A549 (cell line): ENCODE measurements at regions not wholly inside any gene's neighbourhood (a gene's known extent, or its start where the extent isn't known, plus 50 kb on each side); places are given as distances from the start of the nearest gene placed in this dataset.

ENCODE experiments used
- ATAC-seq, 2 experiments: fragments of 200-7000 bp in 1 of 2; fragments of >200 bp in 1 of 2; cut with Nextera tagmentation in 1 of 2; cut with Tn5 transposase in 1 of 2; 3 replicates each; pipeline versions ENCODE4 v1.8.0 to v1.9.1; 2018 to 2020; ENCODE audit warnings: mild to moderate bottlenecking in 1 of 2, moderate library complexity in 1 of 2
- CTCF ChIA-PET: fragments of 300-600 bp; sonication (Branson Sonifier 250); formaldehyde crosslinking; extraction: SDS; loops from one replicate; lab custom pipeline; 2021; ENCODE audit warnings: antibody characterized with exemption, inconsistent platforms; lab: Yijun Ruan, JAX
- POLR2A ChIA-PET: fragments of 350-600 bp; formaldehyde crosslinking; extraction: SDS; loops from one replicate; lab custom pipeline; 2021; ENCODE audit warnings: antibody characterized with exemption, inconsistent platforms; lab: Yijun Ruan, JAX
- DNase-seq, 2 experiments: peaks; one replicate each; pipeline versions ENCODE4 v3.0.0 to v3.0.0-alpha.2; 2011 to 2016; ENCODE audit warnings: low read depth in 1 of 2, low spot score in 1 of 2
- FAIRE-seq: peaks from 2 replicates; lab custom pipeline; 2011; peaks lifted over from hg19 to GRCh38; lab: Jason Lieb, UNC
- H3K27ac ChIP-seq, 2 experiments: fragments of >200 bp; sonication (Bioruptor Twin); formaldehyde crosslinking; 3 replicates each; pipeline ENCODE4 v1.5.1; 2016 to 2017
- H3K4me1 ChIP-seq: fragments of >200 bp; sonication (Bioruptor Twin); formaldehyde crosslinking; 3 replicates; pipeline ENCODE4 v1.6.1; 2016
- H3K4me2 ChIP-seq: fragments of >200 bp; sonication (Bioruptor Twin); formaldehyde crosslinking; 3 replicates; pipeline ENCODE4 v1.6.1; 2016
- H3K4me3 ChIP-seq: fragments of >200 bp; sonication (Bioruptor Twin); formaldehyde crosslinking; 3 replicates; pipeline ENCODE4 v1.5.1; 2016
- H3K9me3 ChIP-seq: fragments of >200 bp; sonication (Bioruptor Twin); formaldehyde crosslinking; 3 replicates; pipeline ENCODE4 v1.6.1; 2016
- CHD2 ChIP-seq: fragments of 150-350 bp; IDR thresholded peaks from 2 replicates; pipeline ENCODE4 v1.6.1; 2014; ENCODE audit warnings: low read length; ENCODE audit not compliant: partially characterized antibody
- EHMT2 ChIP-seq: fragments of 200-600 bp; sonication (generic); IDR thresholded peaks from 2 replicates; pipeline ENCODE4 v1.6.1; 2016; ENCODE audit warnings: antibody characterized with exemption, low read depth, mild to moderate bottlenecking, moderate library complexity
- FOSL2 ChIP-seq, 2 experiments: fragments of 450-650 bp in 1 of 2; fragments of >200 bp in 1 of 2; sonication (Bioruptor Twin) in 1 of 2; formaldehyde crosslinking; IDR thresholded peaks; 2 replicates each; pipeline versions ENCODE4 v1.5.0 to v1.6.1; 2016 to 2020; ENCODE audit warnings: mild to moderate bottlenecking in 1 of 2, moderate library complexity in 1 of 2
- HOXA7 ChIP-seq: fragments of 250-450 bp; sonication (Bioruptor Pico); IDR thresholded peaks from 2 replicates; pipeline ENCODE4 v1.5.0; 2020; ENCODE audit warnings: mild to moderate bottlenecking, moderate library complexity
- KDM1A ChIP-seq: fragments of 200-600 bp; sonication (generic); IDR thresholded peaks from 2 replicates; pipeline ENCODE4 v1.6.1; 2016; ENCODE audit warnings: low read depth, mild to moderate bottlenecking
- KDM5A ChIP-seq: fragments of 200-600 bp; sonication (generic); IDR thresholded peaks from 2 replicates; pipeline ENCODE4 v1.6.1; 2016; ENCODE audit warnings: antibody characterized with exemption, mild to moderate bottlenecking
- NR3C1 ChIP-seq: fragments of >200 bp; sonication (Bioruptor Twin); formaldehyde crosslinking; IDR thresholded peaks from 3 replicates; pipeline ENCODE4 v1.6.1; 2017
- PHF8 ChIP-seq: fragments of 200-600 bp; sonication (generic); IDR thresholded peaks from 2 replicates; pipeline ENCODE4 v1.6.1; 2016; ENCODE audit warnings: low read depth, mild to moderate bottlenecking, antibody characterized with exemption, moderate library complexity, borderline replicate concordance
- POLR2A ChIP-seq: IDR thresholded peaks from 2 replicates; pipeline ENCODE4 v1.6.1; 2012; ENCODE audit warnings: mild to moderate bottlenecking, low read length
- POLR2AphosphoS2 ChIP-seq: conservative IDR thresholded peaks from 2 replicates; pipeline ENCODE4 v1.6.1; 2012; ENCODE audit warnings: low read length, improper control_type of control experiment, inconsistent platforms
- SMC3 ChIP-seq: fragments of >200 bp; sonication (Bioruptor Twin); formaldehyde crosslinking; IDR thresholded peaks from 3 replicates; pipeline ENCODE4 v1.6.1; 2018; ENCODE audit warnings: inconsistent platforms
- TFCP2L1 ChIP-seq: fragments of 250-450 bp; sonication (Bioruptor Pico); IDR thresholded peaks from 2 replicates; pipeline ENCODE4 v1.5.0; 2021; ENCODE audit warnings: mild to moderate bottlenecking
- TP53 ChIP-seq: fragments of 250-450 bp; sonication (Bioruptor Pico); IDR thresholded peaks from 2 replicates; pipeline ENCODE4 v1.5.0; 2021; ENCODE audit warnings: mild to moderate bottlenecking, moderate library complexity
- ZFP36 ChIP-seq: fragments of 450-650 bp; IDR thresholded peaks from 2 replicates; pipeline ENCODE4 v1.6.1; 2014; ENCODE audit warnings: borderline replicate concordance; ENCODE audit not compliant: partially characterized antibody
- WGBS: methylation state at CpG from one replicate; pipeline ENCODE4 v1.1.6; 2017; ENCODE audit errors: missing lambda C conversion rate; 5-methylcytosine and 5-hydroxymethylcytosine counted together
- TF ChIP-seq, protein P1 (sequence below): fragments of >200 bp; sonication (Bioruptor Twin); formaldehyde crosslinking; IDR thresholded peaks from 3 replicates; pipeline ENCODE4 v1.5.1; 2016
- TF ChIP-seq, protein P2 (sequence below): fragments of 250-450 bp; sonication (Bioruptor Pico); IDR thresholded peaks from 2 replicates; pipeline ENCODE4 v1.5.0; 2020; ENCODE audit warnings: low read depth, mild to moderate bottlenecking, moderate library complexity
- TF ChIP-seq, protein P3 (sequence below): fragments of >200 bp; sonication (Bioruptor Twin); formaldehyde crosslinking; IDR thresholded peaks from 3 replicates; pipeline ENCODE4 v1.6.1; 2016
- TF ChIP-seq, protein P4 (sequence below): fragments of >200 bp; sonication (Bioruptor Twin); formaldehyde crosslinking; IDR thresholded peaks from 2 replicates; pipeline ENCODE4 v1.6.1; 2016

DNA sequence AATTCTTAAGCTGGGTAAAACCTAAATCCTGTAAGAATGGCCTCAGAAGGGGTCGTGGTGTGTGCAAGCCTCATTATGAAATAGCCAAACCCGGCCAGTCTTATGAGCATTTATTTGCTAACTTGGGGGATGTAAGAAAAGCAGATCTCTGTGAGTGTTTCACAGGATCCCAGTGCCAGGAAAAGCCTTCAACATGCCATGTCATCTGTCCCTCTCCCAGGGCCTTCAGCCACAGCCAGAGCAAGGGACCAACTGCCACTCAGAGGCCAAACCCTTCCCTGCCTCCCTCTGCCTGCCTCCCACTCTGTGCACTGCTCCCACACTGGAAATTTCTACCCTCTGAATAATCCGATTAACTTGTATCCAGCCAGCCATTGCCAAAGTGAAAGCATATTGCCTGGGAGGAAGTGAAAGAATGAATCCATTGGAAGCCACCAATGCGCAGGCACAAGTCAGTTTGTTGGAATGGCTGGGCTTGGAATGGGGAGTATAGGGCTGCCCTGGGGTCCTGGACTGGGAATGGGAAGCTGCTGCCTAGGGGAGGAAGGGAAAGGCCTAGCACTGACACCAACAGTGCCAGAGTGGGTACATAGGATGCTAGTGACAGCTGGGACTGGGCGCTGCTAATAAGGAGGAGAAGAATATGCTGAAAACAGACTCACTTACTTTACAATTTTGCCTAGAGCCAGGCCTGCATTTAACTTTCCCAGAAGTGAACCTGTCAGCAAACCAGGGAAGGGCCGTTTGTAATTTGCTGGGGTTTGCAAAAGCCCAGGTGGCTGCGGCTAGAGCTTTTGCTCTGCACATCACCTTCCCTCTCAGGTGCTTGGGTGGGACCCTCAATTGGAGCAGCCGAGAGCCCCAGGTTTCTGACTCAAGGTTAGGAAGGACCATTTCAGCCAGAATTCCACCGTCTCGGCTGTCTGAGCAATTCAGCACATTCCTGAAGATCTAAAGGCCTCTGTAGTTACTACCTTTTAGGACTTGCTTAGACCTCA is 146.6 kb upstream of the NCK2 start (continued):
- TF ChIP-seq, protein P1, sequence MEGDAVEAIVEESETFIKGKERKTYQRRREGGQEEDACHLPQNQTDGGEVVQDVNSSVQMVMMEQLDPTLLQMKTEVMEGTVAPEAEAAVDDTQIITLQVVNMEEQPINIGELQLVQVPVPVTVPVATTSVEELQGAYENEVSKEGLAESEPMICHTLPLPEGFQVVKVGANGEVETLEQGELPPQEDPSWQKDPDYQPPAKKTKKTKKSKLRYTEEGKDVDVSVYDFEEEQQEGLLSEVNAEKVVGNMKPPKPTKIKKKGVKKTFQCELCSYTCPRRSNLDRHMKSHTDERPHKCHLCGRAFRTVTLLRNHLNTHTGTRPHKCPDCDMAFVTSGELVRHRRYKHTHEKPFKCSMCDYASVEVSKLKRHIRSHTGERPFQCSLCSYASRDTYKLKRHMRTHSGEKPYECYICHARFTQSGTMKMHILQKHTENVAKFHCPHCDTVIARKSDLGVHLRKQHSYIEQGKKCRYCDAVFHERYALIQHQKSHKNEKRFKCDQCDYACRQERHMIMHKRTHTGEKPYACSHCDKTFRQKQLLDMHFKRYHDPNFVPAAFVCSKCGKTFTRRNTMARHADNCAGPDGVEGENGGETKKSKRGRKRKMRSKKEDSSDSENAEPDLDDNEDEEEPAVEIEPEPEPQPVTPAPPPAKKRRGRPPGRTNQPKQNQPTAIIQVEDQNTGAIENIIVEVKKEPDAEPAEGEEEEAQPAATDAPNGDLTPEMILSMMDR, result no peak
- TF ChIP-seq, protein P2, sequence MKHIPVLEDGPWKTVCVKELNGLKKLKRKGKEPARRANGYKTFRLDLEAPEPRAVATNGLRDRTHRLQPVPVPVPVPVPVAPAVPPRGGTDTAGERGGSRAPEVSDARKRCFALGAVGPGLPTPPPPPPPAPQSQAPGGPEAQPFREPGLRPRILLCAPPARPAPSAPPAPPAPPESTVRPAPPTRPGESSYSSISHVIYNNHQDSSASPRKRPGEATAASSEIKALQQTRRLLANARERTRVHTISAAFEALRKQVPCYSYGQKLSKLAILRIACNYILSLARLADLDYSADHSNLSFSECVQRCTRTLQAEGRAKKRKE, result no peak
- TF ChIP-seq SMC3, result no peak
- no peak for TF ChIP-seq TFCP2L1 (CRISPR knock-in tag)
- no peak for TF ChIP-seq EHMT2

DNA sequence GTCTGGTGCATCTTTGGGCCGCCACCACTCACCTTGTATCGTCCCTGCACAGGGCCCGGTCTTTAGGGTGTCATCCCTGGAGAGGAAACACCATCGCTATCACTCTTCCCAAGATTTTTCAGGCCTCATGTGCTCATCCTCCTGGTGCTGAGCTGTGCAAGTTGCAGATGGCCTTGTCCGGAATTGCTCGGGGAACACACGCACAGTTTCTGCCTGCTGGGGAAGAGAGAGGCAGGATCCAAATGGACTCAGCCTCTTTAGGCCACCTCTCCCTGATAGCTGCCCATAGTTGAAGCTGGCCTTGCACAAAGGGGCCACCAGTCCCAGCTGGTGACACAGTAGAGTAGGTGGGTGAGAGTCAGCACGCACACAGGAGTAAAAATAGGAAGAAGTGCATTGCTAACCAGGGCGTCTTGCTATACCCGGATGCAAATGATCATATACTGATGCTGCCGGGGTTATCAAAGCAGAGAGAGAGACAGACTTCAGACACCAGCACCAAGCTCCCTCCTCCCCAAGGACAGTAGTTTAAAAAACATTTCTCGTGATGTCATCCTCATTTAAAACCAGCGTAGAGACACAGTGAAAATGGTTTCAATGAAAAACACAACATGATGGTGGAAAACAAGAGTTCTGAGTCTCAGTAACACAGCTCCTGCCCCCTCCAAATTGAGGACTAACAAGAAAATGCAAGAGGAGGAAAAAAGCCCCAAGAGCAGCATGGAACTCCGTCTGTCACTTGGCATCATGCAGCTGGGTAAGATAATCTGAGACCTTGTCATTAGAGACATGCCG is 147.5 kb upstream of the NCK2 start:
- TF ChIP-seq SMC3 (no peak), FOSL2 (IDR thresholded peaks at IDR 0.05) (no peak), FOSL2 (CRISPR knock-in tag; IDR thresholded peaks at IDR 0.05) (no peak), ZFP36 (no peak), KDM1A (no peak), PHF8 (no peak)
- DNase-seq, result no peak
- Histone ChIP-seq H3K4me3 (no peak overlapping the region), H3K9me3 (no peaks in the 10 kb centered on the region), H3K4me2 (no peak overlapping the region), H3K27ac (no peak overlapping the region), H3K4me1 (no peaks in the 10 kb centered on the region)
- ChIA-PET CTCF (interaction anchor here (0.9 to 1.4 kb wide), 3 partner anchors 21 to 37 kb away, joined by 3 read pairs; no protein-coding TSS in a partner anchor), POLR2A (no interaction called here)
- no peak for ATAC-seq
- no peak for FAIRE-seq
- 72% methylated on average over 15 of the region's 15 CpGs for WGBS

DNA sequence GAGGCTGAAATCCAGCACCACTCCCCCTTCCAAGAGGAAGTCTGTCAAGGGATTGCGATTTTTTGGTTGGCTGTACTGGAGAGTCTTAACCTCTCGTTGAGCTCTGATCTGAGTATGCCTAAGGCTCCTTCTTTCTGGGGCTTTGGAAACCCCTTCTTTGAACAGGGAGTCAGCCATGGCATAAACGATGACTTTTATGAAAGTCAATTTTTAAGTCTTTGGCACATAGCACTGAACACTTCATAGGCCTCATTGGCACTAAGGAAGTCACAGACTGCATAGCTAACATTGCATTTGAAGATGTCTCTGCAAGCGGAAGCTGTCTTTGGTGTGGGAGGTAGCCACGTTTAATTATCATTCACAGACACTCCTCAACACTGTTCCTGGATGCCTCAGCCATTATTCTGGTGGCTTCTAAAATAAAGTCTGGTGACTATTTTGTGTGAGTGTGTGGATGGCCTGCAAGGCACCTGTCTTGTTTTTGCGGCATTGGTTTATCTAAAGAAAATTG is 148.2 kb upstream of the NCK2 start:
- DNase-seq (no peak), FAIRE-seq (no peak), ATAC-seq (no peak)
- Histone ChIP-seq H3K4me2 (no peak overlapping the region), H3K4me1 (no peaks in the 10 kb centered on the region), H3K27ac (no peak overlapping the region), H3K4me3 (no peak overlapping the region), H3K9me3 (no peaks in the 10 kb centered on the region)
- POLR2A ChIA-PET, result no interaction called here
- WGBS, result 58% methylated on average over 6 of the region's 6 CpGs
- TF ChIP-seq POLR2AphosphoS2 (no peak), POLR2A (no peak), CHD2 (no peak), SMC3 (no peak), TP53 (CRISPR knock-in tag) (no peak), NR3C1 (no peak), TFCP2L1 (CRISPR knock-in tag) (no peak), HOXA7 (CRISPR knock-in tag) (no peak), FOSL2 (IDR thresholded peaks at IDR 0.05) (no peak), FOSL2 (CRISPR knock-in tag; IDR thresholded peaks at IDR 0.05) (no peak), KDM5A (no peak)
- TF ChIP-seq, protein P3, sequence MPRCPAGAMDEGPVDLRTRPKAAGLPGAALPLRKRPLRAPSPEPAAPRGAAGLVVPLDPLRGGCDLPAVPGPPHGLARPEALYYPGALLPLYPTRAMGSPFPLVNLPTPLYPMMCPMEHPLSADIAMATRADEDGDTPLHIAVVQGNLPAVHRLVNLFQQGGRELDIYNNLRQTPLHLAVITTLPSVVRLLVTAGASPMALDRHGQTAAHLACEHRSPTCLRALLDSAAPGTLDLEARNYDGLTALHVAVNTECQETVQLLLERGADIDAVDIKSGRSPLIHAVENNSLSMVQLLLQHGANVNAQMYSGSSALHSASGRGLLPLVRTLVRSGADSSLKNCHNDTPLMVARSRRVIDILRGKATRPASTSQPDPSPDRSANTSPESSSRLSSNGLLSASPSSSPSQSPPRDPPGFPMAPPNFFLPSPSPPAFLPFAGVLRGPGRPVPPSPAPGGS, result no peak
- TF ChIP-seq, protein P4, sequence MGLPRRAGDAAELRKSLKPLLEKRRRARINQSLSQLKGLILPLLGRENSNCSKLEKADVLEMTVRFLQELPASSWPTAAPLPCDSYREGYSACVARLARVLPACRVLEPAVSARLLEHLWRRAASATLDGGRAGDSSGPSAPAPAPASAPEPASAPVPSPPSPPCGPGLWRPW, result no peak
- CTCF ChIA-PET, result interaction anchor here (0.9 to 1.4 kb wide), 2 partner anchors 20 to 22 kb away, joined by 3 read pairs; no protein-coding TSS in a partner anchor
